Epidermal melanocyte (primary cell): ENCODE measurements at regions not wholly inside any gene's neighbourhood (a gene's known extent, or its start where the extent isn't known, plus 50 kb on each side); places are given as distances from the start of the nearest gene placed in this dataset.
A peak's percentile ranks its signal among the peaks of the same experiment; 100 is the strongest.
"Not testable (repeated sequence)": the region's sequence is repeated elsewhere in the genome, so short reads cannot be mapped to it uniquely, and the experiment has no call there.

Experiments used
- DNase-seq: peaks from one replicate; pipeline ENCODE4 v3.0.0; 2011; ENCODE audit warnings: low spot score; ENCODE audit not compliant: insufficient read length

DNA sequence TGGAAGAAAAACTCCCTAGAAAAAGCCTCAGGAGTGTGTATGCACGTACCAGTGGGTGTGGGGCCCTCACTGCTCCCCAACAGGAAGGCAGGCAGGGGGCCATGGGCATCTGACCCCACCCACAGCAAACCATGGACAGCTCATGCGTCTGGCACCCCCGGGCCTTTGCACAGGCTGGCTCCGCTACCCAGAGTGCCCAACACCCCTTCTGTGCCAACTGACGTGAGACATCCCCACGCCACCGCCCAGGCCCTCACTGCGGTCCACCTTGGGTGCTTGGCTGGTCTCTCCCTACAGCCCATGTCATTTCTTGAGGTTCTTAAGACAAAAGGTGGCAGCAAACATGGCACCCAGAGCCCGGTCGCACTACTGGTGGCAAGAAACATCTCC is 91.4 kb downstream of the NCOR2 start:
- DNase-seq = no peak

DNA sequence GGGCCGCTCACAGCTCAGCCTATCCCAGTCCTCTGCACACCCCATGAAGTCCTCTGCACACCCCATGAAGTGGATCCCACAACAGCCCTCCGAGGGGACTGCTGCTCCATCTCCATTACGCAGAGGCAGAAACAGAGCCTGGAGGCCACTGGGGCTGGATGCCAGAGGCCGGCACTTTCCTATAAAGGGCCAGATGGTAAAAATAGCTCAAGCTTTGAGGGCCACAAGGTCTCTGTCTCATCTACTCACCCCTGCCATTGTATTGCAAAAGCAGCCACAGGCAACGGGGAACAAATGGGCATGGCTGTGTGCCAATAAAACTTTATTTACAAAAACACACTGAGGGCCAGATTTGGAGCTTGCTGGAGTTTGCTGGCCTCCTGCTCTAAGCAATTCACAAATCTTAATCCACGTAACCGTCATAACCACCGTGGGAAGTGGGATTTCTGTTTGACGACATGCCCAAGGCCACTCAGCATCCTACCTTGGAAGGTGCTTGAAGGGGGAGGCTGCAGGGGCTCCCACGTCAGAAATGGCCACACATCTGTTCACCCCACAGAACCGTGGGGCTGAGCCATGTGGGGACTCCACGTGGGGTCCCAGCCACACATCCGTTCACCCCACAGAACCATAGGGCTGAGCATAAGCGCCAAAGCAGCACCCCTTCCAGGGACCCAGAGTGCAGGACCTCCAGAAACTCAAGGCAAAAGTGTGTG is 92.0 kb downstream of the NCOR2 start:
- no peak for DNase-seq

DNA sequence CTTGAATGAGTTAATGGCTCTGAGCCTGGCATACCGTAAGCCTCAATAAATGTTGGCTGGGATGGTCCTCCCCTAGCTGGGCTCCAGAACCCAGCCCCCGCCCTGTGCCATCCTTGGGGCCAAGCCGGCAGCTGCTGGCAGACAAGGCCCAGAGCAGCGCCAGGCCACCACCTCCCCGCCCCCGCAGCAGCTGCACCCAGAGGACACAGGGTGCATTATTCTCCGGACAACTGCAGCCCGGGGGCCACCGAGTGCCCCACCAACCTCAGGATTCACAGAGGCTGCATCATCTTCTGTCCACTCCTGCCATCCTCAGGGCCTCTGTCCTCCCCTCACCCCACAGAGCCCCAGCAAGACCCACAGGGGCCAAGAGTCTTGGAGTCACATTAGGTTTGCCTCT is 92.7 kb downstream of the NCOR2 start:
- peak; percentile 75 for DNase-seq

DNA sequence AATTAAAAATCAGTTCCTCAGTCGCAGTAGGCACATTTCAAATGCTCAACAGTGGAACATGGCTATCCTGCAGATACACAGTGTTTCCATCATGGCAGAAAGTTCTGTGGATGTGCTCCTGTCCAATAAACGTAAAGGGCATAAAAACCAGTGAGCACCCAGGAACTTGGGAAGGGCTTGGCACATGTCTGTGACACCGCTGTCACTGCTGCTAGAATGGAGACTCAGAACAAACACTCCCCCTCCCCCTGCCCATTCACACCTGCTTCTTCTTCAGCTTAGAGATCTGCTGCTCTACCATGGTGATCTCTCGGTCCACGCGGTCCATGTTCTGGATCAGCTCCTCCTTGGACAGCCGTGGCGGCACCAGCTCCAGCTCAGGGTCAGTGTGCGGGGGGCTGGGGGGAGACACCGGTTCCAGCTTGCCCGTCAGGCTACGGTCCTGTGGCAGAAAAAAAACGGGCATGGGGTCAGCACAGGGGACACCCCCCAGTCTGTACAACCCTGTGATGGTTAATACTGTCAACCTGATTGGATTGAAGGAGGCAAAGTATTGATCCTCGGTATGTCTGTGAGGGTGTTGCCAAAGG is 94.6 kb downstream of the NCOR2 start:
- DNase-seq = no peak

DNA sequence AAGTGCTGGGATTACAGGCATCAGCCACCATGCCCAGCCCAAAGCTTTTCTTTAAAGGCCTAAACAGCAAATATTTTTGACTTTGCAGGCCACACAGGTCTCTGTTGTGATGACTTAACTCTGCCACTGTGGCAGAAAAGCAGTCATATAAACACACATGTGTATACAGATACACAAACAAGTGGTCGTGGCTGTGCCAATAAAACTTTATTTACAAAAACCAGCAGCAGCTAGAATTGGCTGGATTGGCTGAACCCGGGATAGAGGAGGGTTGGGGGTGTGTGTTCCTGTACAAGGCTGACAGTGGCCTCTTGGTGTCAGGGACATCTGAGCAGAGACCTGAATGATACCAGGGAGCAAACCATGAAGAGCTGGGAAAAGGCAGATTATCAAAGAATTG is 95.6 kb downstream of the NCOR2 start:
- no peak for DNase-seq

DNA sequence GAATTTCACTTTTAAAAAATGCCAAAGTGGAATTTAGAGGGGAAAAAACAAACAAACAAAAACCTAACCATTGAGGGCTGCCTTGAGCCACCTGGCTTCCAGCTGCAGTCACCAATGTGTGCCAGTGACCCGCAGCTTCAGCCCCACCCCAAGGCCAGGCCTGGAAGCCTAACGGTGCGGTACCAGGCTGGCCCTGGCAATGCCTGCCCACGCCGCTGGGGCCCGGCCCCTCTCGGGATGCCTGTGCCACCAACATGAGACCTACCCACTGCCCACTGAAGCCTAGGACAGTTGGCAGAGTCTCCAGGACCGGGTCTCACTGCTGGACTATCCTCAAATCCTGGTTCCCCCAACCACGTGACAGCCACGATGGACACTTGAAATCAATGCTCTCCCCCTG is 96.6 kb downstream of the NCOR2 start:
- no peak for DNase-seq

DNA sequence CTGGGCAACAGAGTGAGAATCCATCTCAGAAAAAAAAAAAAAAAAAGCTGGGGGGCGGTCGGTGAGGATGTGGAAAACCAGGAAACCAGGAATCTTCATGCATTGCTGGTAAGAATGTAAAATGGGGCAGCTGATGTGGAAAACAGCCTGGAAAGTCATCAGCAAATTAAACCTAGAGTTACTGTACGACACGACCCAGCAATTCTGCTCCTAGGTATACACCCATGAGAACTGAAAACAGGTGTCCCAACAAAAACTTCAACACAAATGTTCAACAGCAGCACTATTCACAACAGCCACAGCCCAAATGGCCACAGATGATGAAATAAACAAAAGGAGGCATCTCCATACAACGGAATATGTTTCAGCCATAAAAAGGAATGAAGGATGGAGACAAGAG is 97.3 kb downstream of the NCOR2 start:
- no peak for DNase-seq

DNA sequence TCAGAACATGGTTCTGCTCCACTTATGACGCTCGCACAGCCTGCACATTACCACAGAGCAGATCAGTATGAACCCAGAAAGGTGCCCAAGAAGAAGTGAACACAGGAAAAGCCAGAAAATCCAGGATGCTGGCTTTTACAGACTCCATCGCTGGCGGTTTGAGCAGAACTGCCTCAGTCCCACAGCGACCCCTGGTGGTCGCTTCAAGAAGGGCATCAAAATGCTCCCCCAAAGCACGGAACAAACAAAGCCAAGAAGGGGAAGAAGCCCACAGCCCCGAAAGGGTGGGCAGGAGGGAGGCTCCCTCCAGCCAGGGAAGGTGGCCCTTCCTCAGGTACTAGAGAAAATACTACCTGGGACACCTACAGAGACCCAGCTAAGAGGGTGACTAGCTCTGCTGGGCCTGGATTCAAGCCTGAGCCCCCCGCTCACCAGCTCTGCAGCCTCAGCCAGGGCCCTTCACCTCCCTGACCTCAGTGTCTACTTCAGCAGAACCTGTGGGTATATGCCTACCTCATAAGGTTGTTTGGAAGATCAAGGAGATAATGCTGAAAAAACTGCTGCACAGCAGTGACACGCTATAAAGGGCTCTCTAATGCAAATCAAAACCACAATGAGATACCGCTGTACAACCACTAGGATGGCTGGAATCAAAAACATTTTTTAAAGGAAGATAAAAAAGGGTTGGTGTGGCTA is 98.1 kb downstream of the NCOR2 start:
- no peak for DNase-seq

DNA sequence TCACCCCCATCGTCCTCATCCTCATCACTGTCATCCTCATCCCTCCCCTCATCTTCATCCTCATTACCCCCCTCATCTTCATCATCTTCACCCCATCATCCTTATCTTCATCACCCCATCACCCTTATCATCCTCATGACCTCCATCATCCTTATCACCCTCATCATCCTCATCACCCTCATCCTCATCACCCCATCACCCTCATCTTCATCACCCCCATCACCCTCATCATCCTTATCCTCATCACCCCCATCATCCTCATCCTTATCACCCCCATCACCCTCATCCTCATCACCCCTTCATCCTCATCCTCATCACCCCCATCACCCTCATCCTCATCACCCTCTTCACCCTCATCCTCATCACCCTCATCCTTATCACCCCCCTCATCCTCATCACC is 99.9 kb downstream of the NCOR2 start:
- DNase-seq = not testable (repeated sequence)

DNA sequence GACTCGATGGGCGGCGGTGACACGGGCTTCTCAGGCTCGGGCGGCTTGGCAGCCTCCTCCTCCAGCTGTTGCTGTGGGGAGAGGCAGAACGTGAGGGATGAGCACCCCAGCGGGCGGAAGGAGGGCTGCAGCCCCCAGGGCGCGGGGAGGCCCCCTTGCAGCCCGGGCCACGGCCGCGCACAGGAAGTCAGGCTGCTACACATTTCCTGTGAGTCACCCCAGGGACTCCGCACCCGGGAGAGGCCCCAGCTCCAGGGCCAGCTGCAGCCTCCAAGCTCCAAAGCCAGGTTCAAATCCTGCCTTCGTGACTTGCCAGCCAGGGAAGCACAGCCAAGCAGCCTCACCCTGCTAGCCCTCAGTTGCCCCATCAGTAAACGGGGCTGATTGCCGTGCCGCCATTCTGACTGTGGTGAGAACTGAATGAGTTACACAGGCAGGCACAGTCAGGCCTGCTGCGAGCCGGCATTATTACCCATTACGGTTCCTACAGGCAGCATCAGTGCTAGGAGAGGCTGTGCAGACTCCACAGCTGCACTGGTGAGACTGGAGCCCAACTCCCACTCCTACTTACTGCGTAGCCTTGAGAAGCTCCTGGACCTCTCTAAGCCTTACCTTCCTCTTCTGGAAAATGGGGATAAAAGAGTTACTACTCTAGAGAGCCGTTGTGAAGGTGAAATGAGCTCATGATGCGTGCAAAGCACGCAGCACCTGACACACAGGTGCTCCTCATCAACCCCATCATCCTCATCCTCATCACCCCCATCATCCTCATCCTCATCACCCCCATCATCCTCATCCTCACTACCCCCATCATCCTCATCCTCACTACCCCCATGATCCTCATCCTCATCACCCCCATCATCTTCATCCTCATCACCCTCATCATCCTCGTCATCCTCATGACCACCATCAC is 100.9 kb downstream of the NCOR2 start:
- no peak for DNase-seq

DNA sequence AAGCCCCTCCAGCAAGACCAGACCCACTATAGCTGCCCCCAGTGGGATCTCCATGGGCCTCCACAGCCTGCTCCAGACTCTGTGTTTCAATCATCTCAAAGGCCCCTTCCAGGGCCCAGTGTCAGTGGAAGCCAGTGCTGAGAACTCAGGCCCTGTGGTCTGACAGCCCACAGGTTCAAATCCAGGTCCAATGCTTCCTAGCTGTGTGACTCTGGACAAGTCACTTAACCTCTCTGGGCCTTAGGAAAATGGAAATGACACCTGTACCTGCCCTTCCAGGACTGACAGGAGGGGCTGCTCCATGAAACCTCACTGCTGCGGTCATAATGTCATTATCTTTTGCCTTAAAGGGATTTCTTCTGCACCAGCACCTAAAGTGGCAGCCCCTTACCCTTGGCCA is 101.9 kb downstream of the NCOR2 start:
- no peak for DNase-seq

DNA sequence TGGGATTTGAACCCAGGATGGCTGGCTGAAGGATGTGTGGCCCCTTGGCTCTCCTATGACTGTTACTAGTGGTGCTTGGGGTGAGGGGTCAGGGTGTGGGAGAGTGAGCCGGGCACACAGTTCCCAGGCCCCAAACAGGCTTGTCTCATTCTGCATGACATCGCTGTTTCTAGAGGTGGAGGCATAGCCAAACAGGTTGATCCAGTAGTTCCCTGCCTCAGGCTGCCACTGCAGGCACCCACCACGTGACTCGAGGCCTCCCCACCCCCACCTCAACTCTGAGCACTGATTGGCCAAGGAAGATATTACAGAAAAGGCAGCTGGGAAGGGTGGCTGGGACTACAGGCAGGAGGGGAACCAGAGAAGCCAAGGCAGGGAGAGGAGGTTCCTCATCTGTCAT is 102.6 kb downstream of the NCOR2 start:
- DNase-seq = no peak

DNA sequence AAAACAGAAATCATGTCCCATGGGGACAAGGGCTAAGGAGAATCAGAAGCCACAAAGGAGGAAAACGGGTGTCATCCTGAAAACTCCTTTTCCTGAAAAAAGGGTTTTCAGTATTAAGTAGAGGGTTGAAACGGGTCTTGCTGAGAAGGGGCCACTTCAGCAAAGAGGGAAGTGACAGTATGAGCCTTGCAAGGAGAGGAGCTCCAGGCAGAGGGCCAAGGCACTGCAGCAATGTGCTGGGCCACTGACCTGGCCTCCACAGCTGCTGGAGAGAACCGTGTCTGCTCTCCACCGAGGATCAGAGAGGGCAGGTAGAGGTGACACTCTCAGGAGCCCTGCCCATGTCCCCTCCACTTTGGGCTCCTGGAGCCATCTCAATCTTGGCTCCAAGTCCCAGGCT is 103.3 kb downstream of the NCOR2 start:
- DNase-seq = no peak

DNA sequence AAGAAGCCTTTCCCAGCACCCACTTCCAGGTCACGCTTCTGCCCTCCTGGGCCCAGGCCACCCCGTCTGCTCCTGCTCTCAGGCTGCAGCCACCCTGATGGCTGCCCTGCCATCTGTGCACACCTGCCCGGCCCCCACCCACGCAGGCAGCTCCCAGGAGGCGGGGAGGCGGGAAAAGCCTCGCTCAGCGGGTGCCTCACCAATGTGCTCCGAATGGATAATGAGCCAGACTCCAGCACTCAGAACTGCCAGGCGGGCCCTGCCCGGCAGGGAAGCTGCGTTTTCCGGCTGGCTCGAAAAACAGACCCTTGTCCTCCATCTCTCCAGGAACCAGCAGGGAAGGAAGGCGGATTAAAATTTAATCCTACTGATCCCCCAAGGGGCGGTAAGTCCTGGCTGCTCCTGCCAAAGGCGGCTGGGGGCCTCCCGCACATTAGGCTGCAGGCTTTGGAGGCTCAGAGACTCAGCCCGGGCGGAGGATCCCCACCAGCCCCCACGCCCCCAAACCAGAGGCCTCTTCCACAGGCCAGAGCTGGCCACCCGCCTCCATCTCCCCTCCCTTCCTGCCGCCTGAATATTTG is 104.0 kb downstream of the NCOR2 start:
- DNase-seq = no peak

DNA sequence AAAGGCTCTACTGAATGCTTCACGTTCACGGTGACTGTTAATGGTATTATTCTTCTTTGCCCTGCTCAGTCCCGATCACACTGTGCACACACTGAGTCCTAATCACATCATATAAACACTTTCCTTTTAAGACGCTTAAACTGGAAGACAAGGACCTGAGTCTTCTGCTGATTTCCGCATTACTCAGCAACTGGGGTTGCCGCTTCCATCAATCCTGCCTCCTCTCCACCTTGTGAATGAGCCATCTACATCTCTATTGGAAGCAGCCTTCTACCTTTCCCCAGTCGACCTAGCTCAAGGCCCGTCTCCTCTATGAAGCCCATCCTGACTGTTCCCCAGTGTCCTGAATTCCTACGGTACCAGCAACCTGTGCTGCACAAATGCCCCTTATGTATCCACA is 104.7 kb downstream of the NCOR2 start:
- DNase-seq = no peak

DNA sequence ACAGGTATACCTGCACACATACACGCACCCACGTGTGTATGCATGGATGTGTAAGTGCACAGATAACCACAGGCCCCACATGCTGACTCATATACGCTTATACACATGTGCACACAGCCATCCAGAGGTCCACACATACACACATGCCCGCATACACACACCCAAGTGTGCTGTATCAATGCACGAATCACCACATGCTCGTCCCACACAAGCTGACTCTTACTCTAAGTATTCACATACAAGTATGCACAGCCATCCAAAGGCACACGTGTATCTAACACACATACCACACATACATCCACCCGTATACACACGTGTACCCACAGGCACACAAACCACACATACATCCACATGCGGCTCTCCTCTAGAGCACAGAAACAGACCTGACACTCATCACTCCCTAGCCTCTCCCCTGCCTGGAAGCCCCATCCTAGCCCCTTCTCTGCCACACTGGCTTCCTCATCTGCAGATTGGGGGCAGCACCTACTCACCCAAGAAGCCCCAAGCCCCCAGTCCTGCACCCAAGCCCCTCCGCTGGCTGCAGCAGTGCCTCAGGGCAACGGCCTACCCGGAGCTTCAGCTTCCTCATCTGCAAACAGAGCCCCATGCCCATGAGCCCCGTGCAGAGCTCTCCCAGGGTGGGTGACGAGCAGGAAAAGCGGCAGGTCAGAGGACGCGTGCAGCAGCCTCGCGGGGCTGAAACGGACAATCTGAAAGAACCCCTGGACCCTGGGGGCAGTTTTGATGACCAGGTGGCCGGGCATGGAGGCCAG is 105.4 kb downstream of the NCOR2 start:
- DNase-seq = no peak

DNA sequence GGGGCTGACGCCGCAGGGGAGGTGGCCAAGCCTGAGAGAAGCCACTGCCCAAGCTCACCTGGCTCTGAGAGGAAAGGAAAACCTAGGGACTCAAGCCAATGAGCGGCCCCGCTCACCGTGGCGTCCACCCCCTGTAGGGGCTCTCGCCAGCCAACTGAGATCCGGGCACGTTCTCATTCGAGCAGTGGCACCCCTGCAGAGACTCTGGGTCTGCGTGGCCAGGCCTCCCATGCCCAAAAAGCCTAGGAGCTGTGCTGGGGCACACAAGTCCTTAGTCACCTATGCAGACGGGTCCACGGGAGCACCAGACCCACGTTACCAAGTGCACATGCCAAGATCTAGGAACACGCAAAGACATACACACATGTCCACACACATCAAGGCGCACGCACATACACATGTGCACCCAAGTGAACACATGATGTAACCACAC is 106.2 kb downstream of the NCOR2 start:
- DNase-seq = no peak

DNA sequence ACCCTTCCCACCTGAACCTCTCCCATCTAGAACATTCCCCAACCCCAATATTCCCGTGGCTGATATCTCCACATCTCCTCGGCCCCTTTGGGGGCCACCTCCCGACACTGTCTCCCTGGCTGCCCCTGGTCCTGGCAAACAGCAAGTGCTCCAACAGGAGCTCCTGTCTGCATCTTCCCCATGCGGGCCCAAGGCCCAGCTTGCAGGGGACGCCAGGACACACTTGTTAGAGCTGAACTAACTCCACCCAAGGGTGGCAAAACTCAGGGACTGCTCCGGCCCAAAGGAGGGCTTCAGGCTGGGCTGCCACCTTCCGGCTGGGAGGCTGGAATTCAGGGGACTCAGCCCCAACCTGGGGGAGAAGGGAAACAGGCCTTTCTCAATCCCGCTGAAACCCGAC is 106.6 kb downstream of the NCOR2 start:
- DNase-seq = no peak

DNA sequence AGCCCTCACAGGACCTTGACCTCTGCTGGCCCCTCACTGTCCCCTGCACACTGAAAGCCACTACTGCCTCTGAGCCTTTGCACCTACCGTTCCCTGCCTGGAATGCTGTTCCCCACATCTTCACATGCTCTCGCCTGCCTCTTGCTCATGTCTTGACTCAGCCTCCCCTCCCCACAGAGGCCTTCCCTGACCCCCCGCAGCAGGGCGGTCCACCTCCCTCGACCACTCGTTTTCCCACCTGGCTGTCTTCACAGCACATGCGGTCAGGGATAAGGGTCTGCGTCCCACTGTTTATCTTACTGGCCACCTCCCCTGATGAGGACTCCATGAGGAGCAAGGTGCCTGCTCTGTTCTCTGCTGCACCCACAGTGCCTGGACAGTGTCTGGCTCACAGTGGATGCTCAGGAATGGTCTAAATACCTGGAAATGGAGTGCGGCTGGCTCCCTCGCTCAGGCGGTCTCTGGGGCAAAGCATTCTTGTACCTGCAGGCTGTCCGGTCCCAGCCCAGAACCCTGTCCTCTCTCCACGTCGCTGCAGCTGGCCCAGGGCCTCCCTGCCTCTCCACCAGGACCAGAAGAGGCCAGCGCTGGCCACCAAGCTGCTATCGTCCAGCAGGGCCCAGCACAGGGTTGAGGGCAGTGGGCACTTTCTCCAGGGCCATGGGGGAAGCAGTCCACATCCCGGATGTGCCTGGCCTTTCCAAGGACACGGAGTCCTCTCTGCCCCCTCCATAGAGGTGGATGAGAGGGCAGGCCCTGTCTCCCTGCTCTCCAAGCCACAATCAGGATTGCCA is 107.4 kb downstream of the NCOR2 start:
- no peak for DNase-seq
